ENCODE measurements at regions not wholly inside any gene's neighbourhood (a gene's known extent, or its start where the extent isn't known, plus 50 kb on each side); places are given as distances from the start of the nearest gene placed in this dataset.
A peak's percentile ranks its signal among the peaks of the same experiment; 100 is the strongest.

GRCh38 chr1:192730198-192730597, 78.6 kb upstream of the RGS2 start:
- H4K8ac ChIP-seq (ENCODE audit: low read length): no peak overlapping the region
- H2BK5ac ChIP-seq (ENCODE audit: low read depth, low read length, poor library complexity, severe bottlenecking): no peak overlapping the region
- H3K4me1 ChIP-seq (ENCODE audit: control insufficient read depth, insufficient read depth, low read depth, low read length): no peaks in the 10 kb centered on the region
- H3K4me3 ChIP-seq (ENCODE audit: insufficient read depth in 1 of 2, low read depth in 1 of 2, low read length in 2 of 2): no peak overlapping the region
- H2BK15ac ChIP-seq (ENCODE audit: low read depth, poor library complexity, severe bottlenecking): no peak overlapping the region
- no peak overlapping the region for H3K27ac ChIP-seq (ENCODE audit: low read length, poor library complexity, severe bottlenecking)
- H3K9ac ChIP-seq (ENCODE audit: low read length): no peak overlapping the region
- H3K4ac ChIP-seq (ENCODE audit: low read depth in 1 of 2, low read length in 2 of 2): no peak overlapping the region
- no peak overlapping the region for H2BK12ac ChIP-seq (ENCODE audit: low read length in 2 of 2)
- H3K23ac ChIP-seq (ENCODE audit: low read length in 2 of 2): no peak overlapping the region
- no peaks in the 10 kb centered on the region for H3K27me3 ChIP-seq (ENCODE audit: control insufficient read depth in 1 of 2, insufficient read depth in 1 of 2, low read length in 2 of 2)
- no peaks in the 10 kb centered on the region for H3K36me3 ChIP-seq (ENCODE audit: control insufficient read depth in 1 of 2, insufficient read depth in 2 of 2, low read depth in 1 of 2, low read length in 2 of 2)
- H3K9me3 ChIP-seq (ENCODE audit: control insufficient read depth, low read length): no peaks in the 10 kb centered on the region
- H3K18ac ChIP-seq (ENCODE audit: low read depth in 1 of 2, low read length in 2 of 2): no peak overlapping the region
- no peak overlapping the region for H3K14ac ChIP-seq (ENCODE audit: low read length in 2 of 2)
- H3K79me1 ChIP-seq (replicated peaks; ENCODE audit: low read length, poor library complexity, severe bottlenecking): no peaks in the 10 kb centered on the region
- peak; percentile 11 for DNase-seq
- H4K91ac ChIP-seq (ENCODE audit: low read length): no peak overlapping the region
- no peak overlapping the region for H2BK120ac ChIP-seq (ENCODE audit: low read depth, low read length)
- H2AK5ac ChIP-seq (ENCODE audit: low read length, severe bottlenecking): no peak overlapping the region
- H3K4me2 ChIP-seq (ENCODE audit: low read length, poor library complexity, severe bottlenecking): no peak overlapping the region
- no peak overlapping the region for H2AFZ ChIP-seq (ENCODE audit: low read depth, low read length)

GRCh38 chr1:192732787-192733186, 76.1 kb upstream of the RGS2 start:
- H3K18ac ChIP-seq (ENCODE audit: low read depth in 1 of 2, low read length in 2 of 2): no peak overlapping the region
- H3K23ac ChIP-seq (ENCODE audit: low read length in 2 of 2): no peak overlapping the region
- H3K9ac ChIP-seq (ENCODE audit: low read length): no peak overlapping the region
- no peak overlapping the region for H2AK5ac ChIP-seq (ENCODE audit: low read length, severe bottlenecking)
- no peak overlapping the region for H3K4me2 ChIP-seq (ENCODE audit: low read length, poor library complexity, severe bottlenecking)
- no peak overlapping the region for H4K8ac ChIP-seq (ENCODE audit: low read length)
- H2BK12ac ChIP-seq (ENCODE audit: low read length in 2 of 2): no peak overlapping the region
- no peak overlapping the region for H2BK15ac ChIP-seq (ENCODE audit: low read depth, poor library complexity, severe bottlenecking)
- no peaks in the 10 kb centered on the region for H3K36me3 ChIP-seq (ENCODE audit: control insufficient read depth in 1 of 2, insufficient read depth in 2 of 2, low read depth in 1 of 2, low read length in 2 of 2)
- no peak overlapping the region for H2BK120ac ChIP-seq (ENCODE audit: low read depth, low read length)
- H3K4ac ChIP-seq (ENCODE audit: low read depth in 1 of 2, low read length in 2 of 2): no peak overlapping the region
- H3K9me3 ChIP-seq (ENCODE audit: control insufficient read depth, low read length): no peaks in the 10 kb centered on the region
- DNase-seq: no peak
- H3K27me3 ChIP-seq (ENCODE audit: control insufficient read depth in 1 of 2, insufficient read depth in 1 of 2, low read length in 2 of 2): no peaks in the 10 kb centered on the region
- no peak overlapping the region for H3K27ac ChIP-seq (ENCODE audit: low read length, poor library complexity, severe bottlenecking)
- H3K14ac ChIP-seq (ENCODE audit: low read length in 2 of 2): no peak overlapping the region
- 98% methylated on average over 2 of the region's 2 CpGs for WGBS
- H2BK5ac ChIP-seq (ENCODE audit: low read depth, low read length, poor library complexity, severe bottlenecking): no peak overlapping the region
- no peak overlapping the region for H3K4me3 ChIP-seq (ENCODE audit: insufficient read depth in 1 of 2, low read depth in 1 of 2, low read length in 2 of 2)
- H4K91ac ChIP-seq (ENCODE audit: low read length): no peak overlapping the region
- no peaks in the 10 kb centered on the region for H3K79me1 ChIP-seq (replicated peaks; ENCODE audit: low read length, poor library complexity, severe bottlenecking)
- no peaks in the 10 kb centered on the region for H3K4me1 ChIP-seq (ENCODE audit: control insufficient read depth, insufficient read depth, low read depth, low read length)
- no peak overlapping the region for H2AFZ ChIP-seq (ENCODE audit: low read depth, low read length)

GRCh38 chr1:192735298-192735915, 73.4 kb upstream of the RGS2 start:
- H3K4me2 ChIP-seq (ENCODE audit: low read length, poor library complexity, severe bottlenecking): no peak overlapping the region
- no peak overlapping the region for H3K14ac ChIP-seq (ENCODE audit: low read length in 2 of 2)
- no peak overlapping the region for H3K4me3 ChIP-seq (ENCODE audit: insufficient read depth in 1 of 2, low read depth in 1 of 2, low read length in 2 of 2)
- no peaks in the 10 kb centered on the region for H3K4me1 ChIP-seq (ENCODE audit: control insufficient read depth, insufficient read depth, low read depth, low read length)
- no peak overlapping the region for H3K27ac ChIP-seq (ENCODE audit: low read length, poor library complexity, severe bottlenecking)
- H2BK15ac ChIP-seq (ENCODE audit: low read depth, poor library complexity, severe bottlenecking): no peak overlapping the region
- 98% methylated on average over 3 of the region's 3 CpGs for WGBS
- H2BK12ac ChIP-seq (ENCODE audit: low read length in 2 of 2): peak overlapping the region in 1 of 2 experiments; percentile 1
- no peak overlapping the region for H3K9ac ChIP-seq (ENCODE audit: low read length)
- no peak overlapping the region for H3K18ac ChIP-seq (ENCODE audit: low read depth in 1 of 2, low read length in 2 of 2)
- H2AFZ ChIP-seq (ENCODE audit: low read depth, low read length): no peak overlapping the region
- no peaks in the 10 kb centered on the region for H3K36me3 ChIP-seq (ENCODE audit: control insufficient read depth in 1 of 2, insufficient read depth in 2 of 2, low read depth in 1 of 2, low read length in 2 of 2)
- H2BK120ac ChIP-seq (ENCODE audit: low read depth, low read length): no peak overlapping the region
- no peak for DNase-seq
- no peaks in the 10 kb centered on the region for H3K79me1 ChIP-seq (replicated peaks; ENCODE audit: low read length, poor library complexity, severe bottlenecking)
- no peak overlapping the region for H3K23ac ChIP-seq (ENCODE audit: low read length in 2 of 2)
- H2AK5ac ChIP-seq (ENCODE audit: low read length, severe bottlenecking): no peak overlapping the region
- no peaks in the 10 kb centered on the region for H3K9me3 ChIP-seq (ENCODE audit: control insufficient read depth, low read length)
- H3K4ac ChIP-seq (ENCODE audit: low read depth in 1 of 2, low read length in 2 of 2): no peak overlapping the region
- no peak overlapping the region for H2BK5ac ChIP-seq (ENCODE audit: low read depth, low read length, poor library complexity, severe bottlenecking)
- H4K8ac ChIP-seq (ENCODE audit: low read length): no peak overlapping the region
- no peaks in the 10 kb centered on the region for H3K27me3 ChIP-seq (ENCODE audit: control insufficient read depth in 1 of 2, insufficient read depth in 1 of 2, low read length in 2 of 2)
- H4K91ac ChIP-seq (ENCODE audit: low read length): no peak overlapping the region

GRCh38 chr1:192737306-192737705, 71.5 kb upstream of the RGS2 start:
- Histone ChIP-seq H3K14ac (ENCODE audit: low read length in 2 of 2) (no peak overlapping the region), H4K91ac (ENCODE audit: low read length) (no peak overlapping the region), H2AK5ac (ENCODE audit: low read length, severe bottlenecking) (no peak overlapping the region), H3K36me3 (ENCODE audit: control insufficient read depth in 1 of 2, insufficient read depth in 2 of 2, low read depth in 1 of 2, low read length in 2 of 2) (no peaks in the 10 kb centered on the region), H3K79me1 (replicated peaks; ENCODE audit: low read length, poor library complexity, severe bottlenecking) (no peaks in the 10 kb centered on the region), H3K18ac (ENCODE audit: low read depth in 1 of 2, low read length in 2 of 2) (no peak overlapping the region), H2BK120ac (ENCODE audit: low read depth, low read length) (no peak overlapping the region), H3K9ac (ENCODE audit: low read length) (no peak overlapping the region), H3K27ac (ENCODE audit: low read length, poor library complexity, severe bottlenecking) (no peak overlapping the region), H2AFZ (ENCODE audit: low read depth, low read length) (no peak overlapping the region), H3K4me1 (ENCODE audit: control insufficient read depth, insufficient read depth, low read depth, low read length) (no peaks in the 10 kb centered on the region), H3K4me3 (ENCODE audit: insufficient read depth in 1 of 2, low read depth in 1 of 2, low read length in 2 of 2) (no peak overlapping the region), H3K4ac (ENCODE audit: low read depth in 1 of 2, low read length in 2 of 2) (no peak overlapping the region), H3K27me3 (ENCODE audit: control insufficient read depth in 1 of 2, insufficient read depth in 1 of 2, low read length in 2 of 2) (no peaks in the 10 kb centered on the region), H3K4me2 (ENCODE audit: low read length, poor library complexity, severe bottlenecking) (no peak overlapping the region), H2BK5ac (ENCODE audit: low read depth, low read length, poor library complexity, severe bottlenecking) (no peak overlapping the region), H2BK15ac (ENCODE audit: low read depth, poor library complexity, severe bottlenecking) (no peak overlapping the region), H2BK12ac (ENCODE audit: low read length in 2 of 2) (no peak overlapping the region), H4K8ac (ENCODE audit: low read length) (no peak overlapping the region), H3K23ac (ENCODE audit: low read length in 2 of 2) (no peak overlapping the region), H3K9me3 (ENCODE audit: control insufficient read depth, low read length) (peaks cover 11% of the 10 kb centered on the region)
- WGBS: 41% methylated on average over 4 of the region's 6 CpGs
- peak; percentile 45 for DNase-seq
